Neural cell (in vitro differentiated cells): ENCODE measurements at regions not wholly inside any gene's neighbourhood (a gene's known extent, or its start where the extent isn't known, plus 50 kb on each side); places are given as distances from the start of the nearest gene placed in this dataset.

Source experiments
- H2AFZ ChIP-seq: fragments of 200-600, 300-800 bp; sonication (generic), shearing (Covaris generic); 2 replicates; pipeline ENCODE4 v1.6.0; 2014; ENCODE audit warnings: low read depth, mild to moderate bottlenecking, antibody characterized with exemption, low read length, moderate library complexity
- H3F3A ChIP-seq: fragments of 200-600 bp; shearing (Covaris generic); 2 replicates; pipeline ENCODE4 v1.6.1; 2016; ENCODE audit warnings: mild to moderate bottlenecking, moderate library complexity, mixed read lengths, antibody characterized with exemption, low read length; ENCODE audit not compliant: insufficient read depth, poor library complexity, severe bottlenecking
- H3K27ac ChIP-seq: fragments of 200-600, 300-800 bp; sonication (generic), shearing (Covaris generic); 2 replicates; pipeline ENCODE4 v1.5.1; 2014; ENCODE audit warnings: mild to moderate bottlenecking, low read length, moderate library complexity
- H3K27me3 ChIP-seq: fragments of 300-800, 200-600 bp; sonication (generic), shearing (Covaris generic); 2 replicates; pipeline ENCODE4 v1.6.0; 2014; ENCODE audit warnings: mild to moderate bottlenecking, low read depth, low read length, moderate library complexity; ENCODE audit not compliant: insufficient read depth
- H3K36me3 ChIP-seq: fragments of 300-800, 200-600 bp; sonication (generic), shearing (Covaris generic); 2 replicates; pipeline ENCODE4 v1.5.1; 2014; ENCODE audit warnings: mild to moderate bottlenecking, antibody characterized with exemption, low read length, moderate library complexity; ENCODE audit not compliant: insufficient read depth
- H3K4me2 ChIP-seq: fragments of 300-800, 200-600 bp; sonication (generic), shearing (Covaris generic); 2 replicates; pipeline ENCODE4 v1.6.0; 2014; ENCODE audit warnings: mild to moderate bottlenecking, low read length
- H3K4me3 ChIP-seq: fragments of 300-800, 200-600 bp; sonication (generic), shearing (Covaris generic); 2 replicates; pipeline ENCODE4 v1.5.1; 2014; ENCODE audit warnings: mild to moderate bottlenecking, low read length, moderate library complexity
- H3K79me2 ChIP-seq: fragments of 200-600 bp; shearing (Covaris generic); replicated peaks from 2 replicates; pipeline ENCODE4 v1.6.0; 2014; ENCODE audit warnings: mild to moderate bottlenecking, low read length, moderate library complexity; ENCODE audit not compliant: insufficient read depth
- H3K9ac ChIP-seq: fragments of 300-800, 200-600 bp; sonication (generic), shearing (Covaris generic); 2 replicates; pipeline ENCODE4 v1.6.1; 2016; ENCODE audit warnings: mild to moderate bottlenecking, low read length, mixed read lengths
- H3K9me2 ChIP-seq: fragments of 200-600 bp; shearing (Covaris generic); 2 replicates; pipeline ENCODE4 v1.6.1; 2016; ENCODE audit warnings: mild to moderate bottlenecking, low read length, mixed read lengths; ENCODE audit not compliant: insufficient read depth
- H3K9me3 ChIP-seq: fragments of 200-600, 300-800 bp; sonication (generic), shearing (Covaris generic); 2 replicates; pipeline ENCODE4 v1.6.1; 2016; ENCODE audit warnings: mild to moderate bottlenecking, mixed run types, low read length, moderate library complexity, mixed read lengths
- H4K20me1 ChIP-seq: fragments of 200-600 bp; shearing (Covaris generic); 2 replicates; pipeline ENCODE4 v1.6.1; 2016; ENCODE audit warnings: mild to moderate bottlenecking, mixed run types; ENCODE audit not compliant: insufficient read depth
- CTCF ChIP-seq: fragments of 450-650 bp; IDR thresholded peaks from 2 replicates; pipeline ENCODE4 v1.5.1; 2014; ENCODE audit warnings: antibody characterized with exemption, mild to moderate bottlenecking, moderate library complexity; ENCODE audit not compliant: poor library complexity, severe bottlenecking
- EP300 ChIP-seq: fragments of 450-650 bp; conservative IDR thresholded peaks from 2 replicates; pipeline ENCODE4 v1.6.1; 2014; ENCODE audit warnings: antibody characterized with exemption, mild to moderate bottlenecking, moderate library complexity; ENCODE audit not compliant: poor library complexity, severe bottlenecking
- EZH2 ChIP-seq: fragments of 200-600, 300-800 bp; shearing (Covaris generic), sonication (generic); IDR thresholded peaks from 2 replicates; pipeline ENCODE4 v1.6.1; 2014; ENCODE audit warnings: antibody characterized with exemption, low read length, borderline replicate concordance, mild to moderate bottlenecking; ENCODE audit not compliant: insufficient read depth, poor library complexity, severe bottlenecking
- MXI1 ChIP-seq: fragments of 450-650 bp; conservative IDR thresholded peaks from 2 replicates; pipeline ENCODE4 v1.6.1; 2014; ENCODE audit warnings: antibody characterized with exemption, mild to moderate bottlenecking; ENCODE audit not compliant: poor library complexity, severe bottlenecking
- POLR2AphosphoS5 ChIP-seq: IDR thresholded peaks from 2 replicates; pipeline ENCODE4 v1.6.1; 2012
- RAD21 ChIP-seq: fragments of 450-650 bp; conservative IDR thresholded peaks from 2 replicates; pipeline ENCODE4 v1.6.1; 2014; ENCODE audit warnings: antibody characterized with exemption, mild to moderate bottlenecking, moderate library complexity
- REST ChIP-seq: IDR thresholded peaks from 2 replicates; pipeline ENCODE4 v1.6.1; 2012; ENCODE audit warnings: borderline replicate concordance
- SMC3 ChIP-seq: fragments of 450-650 bp; conservative IDR thresholded peaks from 2 replicates; pipeline ENCODE4 v1.6.1; 2014; ENCODE audit warnings: antibody characterized with exemption, mild to moderate bottlenecking, moderate library complexity; ENCODE audit not compliant: poor library complexity
- TAF1 ChIP-seq: IDR thresholded peaks from 2 replicates; pipeline ENCODE4 v1.6.1; 2012; ENCODE audit warnings: low read depth

- TF ChIP-seq CTCF (no peak), RAD21 (no peak), MXI1 (no peak), EP300 (no peak), EZH2 (no peak), REST (no peak), SMC3 (no peak), TAF1 (no peak), POLR2AphosphoS5 (no peak)
- Histone ChIP-seq H3K4me2 (no peak overlapping the region), H3K36me3 (no peaks in the 10 kb centered on the region), H3K79me2 (no peaks in the 10 kb centered on the region), H4K20me1 (no peaks in the 10 kb centered on the region), H3K9me2 (no peaks in the 10 kb centered on the region), H3K27ac (no peak overlapping the region), H2AFZ (no peak overlapping the region), H3K4me3 (no peak overlapping the region), H3F3A (no peaks in the 10 kb centered on the region), H3K27me3 (no peaks in the 10 kb centered on the region), H3K9ac (no peak overlapping the region), H3K9me3 (no peaks in the 10 kb centered on the region)
These were observed 500.4 kb downstream of the KCTD16 start for GRCh38 chr5:144671066-144671465.

GRCh38 chr5:144659634-144660227 lies 489.1 kb downstream of the KCTD16 start:
- Histone ChIP-seq H3K27me3 (no peaks in the 10 kb centered on the region), H3K27ac (no peak overlapping the region), H2AFZ (no peak overlapping the region), H3K4me2 (no peak overlapping the region), H3K79me2 (no peaks in the 10 kb centered on the region), H3K4me3 (no peak overlapping the region), H3K9me2 (no peaks in the 10 kb centered on the region), H3K9ac (no peak overlapping the region), H3F3A (no peaks in the 10 kb centered on the region), H3K9me3 (no peaks in the 10 kb centered on the region), H4K20me1 (no peaks in the 10 kb centered on the region), H3K36me3 (no peaks in the 10 kb centered on the region)
- TF ChIP-seq TAF1 (no peak), EP300 (no peak), REST (no peak), SMC3 (no peak), POLR2AphosphoS5 (no peak), CTCF (no peak), EZH2 (no peak), MXI1 (no peak), RAD21 (no peak)
